M059J (cell line): ENCODE measurements at regions not wholly inside any gene's neighbourhood (a gene's known extent, or its start where the extent isn't known, plus 50 kb on each side); places are given as distances from the start of the nearest gene placed in this dataset.
A peak's percentile ranks its signal among the peaks of the same experiment; 100 is the strongest.

Experiments used
- DNase-seq: peaks from one replicate; pipeline ENCODE4 v3.0.0-alpha.2; 2012; ENCODE audit warnings: low read depth

- DNase-seq = peak; percentile 5
Observed at GRCh38 chr4:149296503-149296902, 519.1 kb downstream of the IQCM start.

- DNase-seq = no peak
Observed at GRCh38 chr4:149296084-149296483, 519.6 kb downstream of the IQCM start.

GRCh38 chr4:149294601-149295000 is 521.0 kb downstream of the IQCM start:
- DNase-seq = no peak

GRCh38 chr4:149293046-149293649 is 522.5 kb downstream of the IQCM start:
- DNase-seq = no peak

- DNase-seq = no peak
Observed at GRCh38 chr4:149292425-149293007, 523.1 kb downstream of the IQCM start.

GRCh38 chr4:149291463-149291862 is 524.2 kb downstream of the IQCM start:
- DNase-seq = peak; percentile 54

- no peak for DNase-seq
Observed at GRCh38 chr4:149280806-149281205, 534.8 kb downstream of the IQCM start.

- DNase-seq = no peak
Observed at GRCh38 chr4:149279776-149280175, 535.9 kb downstream of the IQCM start.

GRCh38 chr4:149279331-149279730 is 536.3 kb downstream of the IQCM start:
- DNase-seq = no peak

GRCh38 chr4:149277705-149278104 is 537.9 kb downstream of the IQCM start:
- DNase-seq = no peak

- DNase-seq = no peak
Observed at GRCh38 chr4:149269835-149270234, 545.8 kb downstream of the IQCM start.

- no peak for DNase-seq
Observed at GRCh38 chr4:149266301-149266700, 549.3 kb downstream of the IQCM start.

- DNase-seq = no peak
Observed at GRCh38 chr4:149265645-149266044, 550.0 kb downstream of the IQCM start.

- peak; percentile 57 for DNase-seq
Observed at GRCh38 chr4:149264093-149264733, 551.4 kb downstream of the IQCM start.

GRCh38 chr4:149248191-149248764 is 567.4 kb downstream of the IQCM start:
- no peak for DNase-seq

- DNase-seq = no peak
Observed at GRCh38 chr4:149247164-149247563, 568.5 kb downstream of the IQCM start.

GRCh38 chr4:149245333-149245732 is 570.3 kb downstream of the IQCM start:
- DNase-seq = no peak

GRCh38 chr4:149238097-149238496 is 577.5 kb downstream of the IQCM start:
- DNase-seq = no peak

- no peak for DNase-seq
Observed at GRCh38 chr4:149234798-149235197, 580.8 kb downstream of the IQCM start.

- DNase-seq = peak; percentile 67
Observed at GRCh38 chr4:149223659-149224058, 592.0 kb downstream of the IQCM start.

- DNase-seq = no peak
Observed at GRCh38 chr4:149218672-149219071, 597.0 kb downstream of the IQCM start.

GRCh38 chr4:149214301-149214700 is 601.3 kb downstream of the IQCM start:
- DNase-seq = no peak

- no peak for DNase-seq
Observed at GRCh38 chr4:149211876-149212275, 603.8 kb downstream of the IQCM start.
